ENCODE measurements at regions not wholly inside any gene's neighbourhood (a gene's known extent, or its start where the extent isn't known, plus 50 kb on each side); places are given as distances from the start of the nearest gene placed in this dataset.

- H3K4me1 ChIP-seq (ENCODE audit: insufficient read depth, poor library complexity, severe bottlenecking), result no peaks in the 10 kb centered on the region
- H3K27ac ChIP-seq (ENCODE audit: poor library complexity, severe bottlenecking), result no peak overlapping the region
- no peak overlapping the region for H3K4me3 ChIP-seq (ENCODE audit: severe bottlenecking)
- no peaks in the 10 kb centered on the region for H3K9me3 ChIP-seq (ENCODE audit: severe bottlenecking)
- no peaks in the 10 kb centered on the region for H3K27me3 ChIP-seq (ENCODE audit: insufficient read depth, poor library complexity, severe bottlenecking)
- H3K36me3 ChIP-seq (ENCODE audit: low read depth), result no peaks in the 10 kb centered on the region
- TF ChIP-seq CTCF (IDR thresholded peaks at IDR 0.05; ENCODE audit: poor library complexity, severe bottlenecking), result no peak
- DNase-seq (ENCODE audit: low spot score) (no peak), ATAC-seq (ENCODE audit: low read depth) (peak; percentile 57; the same call in 2 of the 3 replicates)
Measured at GRCh38 chr19:28184997-28185396, 1028.0 kb downstream of the UQCRFS1 start.

GRCh38 chr19:28176193-28176592 is 1036.8 kb downstream of the UQCRFS1 start:
- no peaks in the 10 kb centered on the region for H3K36me3 ChIP-seq (ENCODE audit: low read depth)
- H3K4me1 ChIP-seq (ENCODE audit: insufficient read depth, poor library complexity, severe bottlenecking), result no peaks in the 10 kb centered on the region
- no peak for TF ChIP-seq CTCF (IDR thresholded peaks at IDR 0.05; ENCODE audit: poor library complexity, severe bottlenecking)
- no peak for DNase-seq (ENCODE audit: low spot score)
- no peak overlapping the region for H3K4me3 ChIP-seq (ENCODE audit: severe bottlenecking)
- H3K27ac ChIP-seq (ENCODE audit: poor library complexity, severe bottlenecking), result no peak overlapping the region
- no peaks in the 10 kb centered on the region for H3K27me3 ChIP-seq (ENCODE audit: insufficient read depth, poor library complexity, severe bottlenecking)
- no peak for ATAC-seq (ENCODE audit: low read depth)
- no peaks in the 10 kb centered on the region for H3K9me3 ChIP-seq (ENCODE audit: severe bottlenecking)

GRCh38 chr19:28171983-28172382 is 1041.0 kb downstream of the UQCRFS1 start:
- no peak for TF ChIP-seq CTCF (IDR thresholded peaks at IDR 0.05; ENCODE audit: poor library complexity, severe bottlenecking)
- no peaks in the 10 kb centered on the region for H3K4me1 ChIP-seq (ENCODE audit: insufficient read depth, poor library complexity, severe bottlenecking)
- DNase-seq (ENCODE audit: low spot score) (no peak), ATAC-seq (ENCODE audit: low read depth) (no peak)
- no peaks in the 10 kb centered on the region for H3K27me3 ChIP-seq (ENCODE audit: insufficient read depth, poor library complexity, severe bottlenecking)
- no peak overlapping the region for H3K4me3 ChIP-seq (ENCODE audit: severe bottlenecking)
- no peaks in the 10 kb centered on the region for H3K36me3 ChIP-seq (ENCODE audit: low read depth)
- no peaks in the 10 kb centered on the region for H3K9me3 ChIP-seq (ENCODE audit: severe bottlenecking)
- no peak overlapping the region for H3K27ac ChIP-seq (ENCODE audit: poor library complexity, severe bottlenecking)

GRCh38 chr19:28170066-28170465 is 1042.9 kb downstream of the UQCRFS1 start:
- H3K4me3 ChIP-seq (ENCODE audit: severe bottlenecking), result no peak overlapping the region
- no peaks in the 10 kb centered on the region for H3K4me1 ChIP-seq (ENCODE audit: insufficient read depth, poor library complexity, severe bottlenecking)
- no peaks in the 10 kb centered on the region for H3K36me3 ChIP-seq (ENCODE audit: low read depth)
- no peak for TF ChIP-seq CTCF (IDR thresholded peaks at IDR 0.05; ENCODE audit: poor library complexity, severe bottlenecking)
- no peak for ATAC-seq (ENCODE audit: low read depth)
- no peak for DNase-seq (ENCODE audit: low spot score)
- H3K27ac ChIP-seq (ENCODE audit: poor library complexity, severe bottlenecking), result no peak overlapping the region
- no peaks in the 10 kb centered on the region for H3K9me3 ChIP-seq (ENCODE audit: severe bottlenecking)
- no peaks in the 10 kb centered on the region for H3K27me3 ChIP-seq (ENCODE audit: insufficient read depth, poor library complexity, severe bottlenecking)

- no peak overlapping the region for H3K27ac ChIP-seq (ENCODE audit: poor library complexity, severe bottlenecking)
- ATAC-seq (ENCODE audit: low read depth) (no peak), DNase-seq (ENCODE audit: low spot score) (no peak)
- no peak overlapping the region for H3K4me3 ChIP-seq (ENCODE audit: severe bottlenecking)
- no peaks in the 10 kb centered on the region for H3K4me1 ChIP-seq (ENCODE audit: insufficient read depth, poor library complexity, severe bottlenecking)
- no peaks in the 10 kb centered on the region for H3K9me3 ChIP-seq (ENCODE audit: severe bottlenecking)
- no peak for TF ChIP-seq CTCF (IDR thresholded peaks at IDR 0.05; ENCODE audit: poor library complexity, severe bottlenecking)
- H3K27me3 ChIP-seq (ENCODE audit: insufficient read depth, poor library complexity, severe bottlenecking), result no peaks in the 10 kb centered on the region
- no peaks in the 10 kb centered on the region for H3K36me3 ChIP-seq (ENCODE audit: low read depth)
Measured at GRCh38 chr19:28169168-28169887, 1043.6 kb downstream of the UQCRFS1 start.
